ENCODE measurements at regions not wholly inside any gene's neighbourhood (a gene's known extent, or its start where the extent isn't known, plus 50 kb on each side); places are given as distances from the start of the nearest gene placed in this dataset.

GRCh38 chr1:5448486-5448885 is 543.7 kb downstream of the NPHP4 start:
- Histone ChIP-seq H3K9me3 (no peaks in the 10 kb centered on the region), H3K27me3 (replicated peaks; ENCODE audit: control insufficient read depth, insufficient read depth, low read length) (no peaks in the 10 kb centered on the region), H3K4me1 (no peaks in the 10 kb centered on the region), H3K36me3 (ENCODE audit: control insufficient read depth, insufficient read depth, low read length) (no peaks in the 10 kb centered on the region), H3K4me3 (ENCODE audit: low read depth, low read length) (no peak overlapping the region)
- ChIA-PET CTCF (no interaction called here), POLR2A (no interaction called here)
- Mint-ChIP-seq H3K9me3 (ENCODE audit: unreplicated experiment) (no peaks in the 10 kb centered on the region), H3K27ac (ENCODE audit: unreplicated experiment) (no peak overlapping the region), H3K4me1 (ENCODE audit: low read depth, unreplicated experiment) (no peaks in the 10 kb centered on the region), H3K36me3 (ENCODE audit: insufficient read depth, unreplicated experiment) (no peaks in the 10 kb centered on the region), H3K27me3 (ENCODE audit: insufficient read depth, unreplicated experiment) (peaks cover 3% of the 10 kb centered on the region), H3K4me3 (ENCODE audit: unreplicated experiment) (no peak overlapping the region)
- DNase-seq = peak in 1 of 2 experiments; percentile 4
- no peak for TF ChIP-seq CTCF (IDR thresholded peaks at IDR 0.05; ENCODE audit: insufficient read depth in 1 of 2, low read depth in 1 of 2, low read length in 1 of 2, severe bottlenecking in 1 of 2, unreplicated experiment in 1 of 2)
- intact Hi-C loops (cut with micrococcal nuclease; ENCODE audit: unreplicated experiment) = no loop called here
- BruUV-seq (replicated peaks) = no TSS peak

- BruUV-seq (replicated peaks) = no TSS peak
- no peaks in the 10 kb centered on the region for H3K27me3 ChIP-seq (replicated peaks; ENCODE audit: control insufficient read depth, insufficient read depth, low read length)
- no peak overlapping the region for H3K27ac Mint-ChIP-seq (ENCODE audit: unreplicated experiment)
- no peaks in the 10 kb centered on the region for H3K9me3 ChIP-seq
- intact Hi-C loops (cut with micrococcal nuclease; ENCODE audit: unreplicated experiment) = no loop called here
- H3K4me1 ChIP-seq = no peaks in the 10 kb centered on the region
- ChIA-PET POLR2A (no interaction called here), CTCF (no interaction called here)
- no peak for DNase-seq
- no peaks in the 10 kb centered on the region for H3K27me3 Mint-ChIP-seq (ENCODE audit: insufficient read depth, unreplicated experiment)
- no peaks in the 10 kb centered on the region for H3K9me3 Mint-ChIP-seq (ENCODE audit: unreplicated experiment)
- no peak overlapping the region for H3K4me3 Mint-ChIP-seq (ENCODE audit: unreplicated experiment)
- no peaks in the 10 kb centered on the region for H3K4me1 Mint-ChIP-seq (ENCODE audit: low read depth, unreplicated experiment)
- no peak for TF ChIP-seq CTCF (IDR thresholded peaks at IDR 0.05; ENCODE audit: insufficient read depth in 1 of 2, low read depth in 1 of 2, low read length in 1 of 2, severe bottlenecking in 1 of 2, unreplicated experiment in 1 of 2)
- no peak overlapping the region for H3K4me3 ChIP-seq (ENCODE audit: low read depth, low read length)
- no peaks in the 10 kb centered on the region for H3K36me3 ChIP-seq (ENCODE audit: control insufficient read depth, insufficient read depth, low read length)
- no peaks in the 10 kb centered on the region for H3K36me3 Mint-ChIP-seq (ENCODE audit: insufficient read depth, unreplicated experiment)
Observed at GRCh38 chr1:5447503-5447960, 544.7 kb downstream of the NPHP4 start.

- Mint-ChIP-seq H3K9me3 (ENCODE audit: unreplicated experiment) (peaks cover 6% of the 10 kb centered on the region), H3K4me1 (ENCODE audit: low read depth, unreplicated experiment) (no peaks in the 10 kb centered on the region), H3K4me3 (ENCODE audit: unreplicated experiment) (no peak overlapping the region), H3K27me3 (ENCODE audit: insufficient read depth, unreplicated experiment) (no peaks in the 10 kb centered on the region), H3K27ac (ENCODE audit: unreplicated experiment) (no peak overlapping the region), H3K36me3 (ENCODE audit: insufficient read depth, unreplicated experiment) (no peaks in the 10 kb centered on the region)
- H3K4me1 ChIP-seq = no peaks in the 10 kb centered on the region
- ChIA-PET POLR2A (no interaction called here), CTCF (no interaction called here)
- H3K36me3 ChIP-seq (ENCODE audit: control insufficient read depth, insufficient read depth, low read length) = no peaks in the 10 kb centered on the region
- TF ChIP-seq CTCF (IDR thresholded peaks at IDR 0.05; ENCODE audit: insufficient read depth in 1 of 2, low read depth in 1 of 2, low read length in 1 of 2, severe bottlenecking in 1 of 2, unreplicated experiment in 1 of 2) = no peak
- no peaks in the 10 kb centered on the region for H3K9me3 ChIP-seq
- BruUV-seq (replicated peaks) = no TSS peak
- no peak overlapping the region for H3K4me3 ChIP-seq (ENCODE audit: low read depth, low read length)
- no peak for DNase-seq
- intact Hi-C loops (cut with micrococcal nuclease; ENCODE audit: unreplicated experiment) = no loop called here
- no peaks in the 10 kb centered on the region for H3K27me3 ChIP-seq (replicated peaks; ENCODE audit: control insufficient read depth, insufficient read depth, low read length)
Observed at GRCh38 chr1:5444396-5444795, 547.8 kb downstream of the NPHP4 start.

All from Caco-2 (cell line).